Left ventricle myocardium inferior (tissue), 1 donor: ENCODE measurements at regions not wholly inside any gene's neighbourhood (a gene's known extent, or its start where the extent isn't known, plus 50 kb on each side); places are given as distances from the start of the nearest gene placed in this dataset.

Source experiments
- DNase-seq: peaks from one replicate; pipeline ENCODE4 v3.0.0-alpha.2; 2020
- H3K27ac ChIP-seq: fragments of 200-600 bp; replicated peaks from 2 replicates; pipeline ENCODE4 v1.8.0; 2021
- H3K27me3 ChIP-seq: fragments of 200-600 bp; 2 replicates; pipeline ENCODE4 v1.8.0; 2021; ENCODE audit warnings: low read depth
- H3K36me3 ChIP-seq: fragments of 200-600 bp; 2 replicates; pipeline ENCODE4 v1.8.0; 2021
- H3K4me1 ChIP-seq: fragments of 200-600 bp; 2 replicates; pipeline ENCODE4 v1.8.0; 2021
- H3K4me3 ChIP-seq: fragments of 200-600 bp; 2 replicates; pipeline ENCODE4 v1.8.0; 2021; ENCODE audit warnings: mild to moderate bottlenecking, moderate library complexity
- H3K9me3 ChIP-seq: fragments of 200-600 bp; replicated peaks from 2 replicates; pipeline ENCODE4 v1.8.0; 2021
- CTCF ChIP-seq: fragments of 200-600 bp; IDR thresholded peaks from 2 replicates; pipeline ENCODE4 v1.8.0; 2021; ENCODE audit warnings: antibody characterized with exemption, mild to moderate bottlenecking, borderline replicate concordance
- intact Hi-C: fragments of 100-400 bp; cut with micrococcal nuclease; formaldehyde crosslinking; loops from one replicate; pipeline ENCODE4 v1.11.0; 2022
- donor health status: DM: no; HTN: yes; CAD: no; lungs with severe emphysema.

- no peaks in the 10 kb centered on the region for H3K4me1 ChIP-seq
- H3K4me3 ChIP-seq, result no peak overlapping the region
- intact Hi-C loops, result no loop called here
- TF ChIP-seq CTCF, result no peak
- no peaks in the 10 kb centered on the region for H3K36me3 ChIP-seq
- peaks cover 23% of the 10 kb centered on the region for H3K9me3 ChIP-seq
- H3K27me3 ChIP-seq, result peaks cover 54% of the 10 kb centered on the region
- no peak for DNase-seq
- no peak overlapping the region for H3K27ac ChIP-seq
Measured at GRCh38 chr14:22152161-22152870, 436.7 kb downstream of the DAD1 start.

GRCh38 chr14:22151121-22151520, 437.9 kb downstream of the DAD1 start:
- no peaks in the 10 kb centered on the region for H3K36me3 ChIP-seq

GRCh38 chr14:22149058-22149457, 440.0 kb downstream of the DAD1 start:
- Histone ChIP-seq H3K27me3 (peaks cover 63% of the 10 kb centered on the region), H3K4me3 (no peak overlapping the region), H3K27ac (no peak overlapping the region), H3K36me3 (no peaks in the 10 kb centered on the region), H3K4me1 (no peaks in the 10 kb centered on the region), H3K9me3 (peaks cover 23% of the 10 kb centered on the region)
- intact Hi-C loops, result no loop called here
- no peak for TF ChIP-seq CTCF
- DNase-seq, result no peak

More at GRCh38 chr14:22151121-22151520, 437.9 kb downstream of the DAD1 start:
- H3K27ac ChIP-seq, result no peak overlapping the region
- no peaks in the 10 kb centered on the region for H3K4me1 ChIP-seq
- peaks cover 23% of the 10 kb centered on the region for H3K9me3 ChIP-seq
- no peak for TF ChIP-seq CTCF
- H3K4me3 ChIP-seq, result no peak overlapping the region
- intact Hi-C loops, result no loop called here
- H3K27me3 ChIP-seq, result peaks cover 62% of the 10 kb centered on the region
- no peak for DNase-seq

GRCh38 chr14:22147716-22148115, 441.3 kb downstream of the DAD1 start:
- no peak overlapping the region for H3K4me3 ChIP-seq
- H3K9me3 ChIP-seq, result peaks cover 19% of the 10 kb centered on the region
- peaks cover 58% of the 10 kb centered on the region for H3K27me3 ChIP-seq
- no peak for DNase-seq
- no peak overlapping the region for H3K27ac ChIP-seq
- no peak for TF ChIP-seq CTCF
- intact Hi-C loops, result no loop called here
- H3K4me1 ChIP-seq, result no peaks in the 10 kb centered on the region
- no peaks in the 10 kb centered on the region for H3K36me3 ChIP-seq

- Histone ChIP-seq H3K36me3 (no peaks in the 10 kb centered on the region), H3K4me1 (no peaks in the 10 kb centered on the region), H3K9me3 (no peaks in the 10 kb centered on the region), H3K27me3 (peaks cover 36% of the 10 kb centered on the region), H3K4me3 (no peak overlapping the region), H3K27ac (no peak overlapping the region)
- no peak for TF ChIP-seq CTCF
- no peak for DNase-seq
- intact Hi-C loops, result no loop called here
Measured at GRCh38 chr14:22143363-22143762, 445.7 kb downstream of the DAD1 start.
